HUES6 (cell line): ENCODE measurements at regions not wholly inside any gene's neighbourhood (a gene's known extent, or its start where the extent isn't known, plus 50 kb on each side); places are given as distances from the start of the nearest gene placed in this dataset.

Experiments
- H3K27ac ChIP-seq: 2 replicates; pipeline ENCODE4 v1.7.0; 2013; ENCODE audit warnings: low read depth, mild to moderate bottlenecking, low read length, inconsistent platforms
- H3K27me3 ChIP-seq: 2 replicates; pipeline ENCODE4 v1.6.1; 2013; ENCODE audit warnings: low read length; ENCODE audit not compliant: control insufficient read depth, insufficient read depth
- H3K36me3 ChIP-seq: 2 replicates; pipeline ENCODE4 v1.6.1; 2013; ENCODE audit warnings: low read length; ENCODE audit not compliant: control insufficient read depth, insufficient read depth
- H3K4me1 ChIP-seq: 2 replicates; pipeline ENCODE4 v1.6.1; 2013; ENCODE audit warnings: low read length; ENCODE audit not compliant: control insufficient read depth, insufficient read depth
- H3K4me3 ChIP-seq: 2 replicates; pipeline ENCODE4 v1.5.1; 2013; ENCODE audit warnings: low read depth, low read length
- H3K9ac ChIP-seq: one replicate; pipeline ENCODE4 v1.6.1; 2013; ENCODE audit warnings: mild to moderate bottlenecking, low read length
- H3K9me3 ChIP-seq: 2 replicates; pipeline ENCODE4 v1.6.1; 2013; ENCODE audit warnings: low read depth, low read length; ENCODE audit not compliant: control insufficient read depth, insufficient read depth

- Histone ChIP-seq H3K27me3 (no peaks in the 10 kb centered on the region), H3K4me1 (no peaks in the 10 kb centered on the region; the same call in 1 of the 2 replicates), H3K27ac (no peak overlapping the region), H3K4me3 (no peak overlapping the region), H3K9me3 (peaks cover 88% of the 10 kb centered on the region; the same call in 1 of the 2 replicates), H3K9ac (no peak overlapping the region), H3K36me3 (no peaks in the 10 kb centered on the region)
Measured at GRCh38 chr22:47629791-47630655, 867.6 kb downstream of the TBC1D22A start.

GRCh38 chr22:47629273-47629711, 866.8 kb downstream of the TBC1D22A start:
- Histone ChIP-seq H3K9ac (no peak overlapping the region), H3K27me3 (no peaks in the 10 kb centered on the region), H3K27ac (no peak overlapping the region), H3K4me1 (no peaks in the 10 kb centered on the region; the same call in 1 of the 2 replicates), H3K36me3 (no peaks in the 10 kb centered on the region), H3K9me3 (peaks cover 87% of the 10 kb centered on the region; the same call in 1 of the 2 replicates), H3K4me3 (no peak overlapping the region)

- no peak overlapping the region for H3K27ac ChIP-seq
- no peaks in the 10 kb centered on the region for H3K36me3 ChIP-seq
- H3K9ac ChIP-seq: no peak overlapping the region
- H3K4me3 ChIP-seq: no peak overlapping the region
- no peaks in the 10 kb centered on the region for H3K27me3 ChIP-seq
- no peaks in the 10 kb centered on the region; the same call in 1 of the 2 replicates for H3K4me1 ChIP-seq
- peaks cover 88% of the 10 kb centered on the region; the same call in 1 of the 2 replicates for H3K9me3 ChIP-seq
Measured at GRCh38 chr22:47628477-47629272, 866.2 kb downstream of the TBC1D22A start.

GRCh38 chr22:47627556-47628253, 865.3 kb downstream of the TBC1D22A start:
- Histone ChIP-seq H3K27ac (no peak overlapping the region), H3K9me3 (peaks cover 89% of the 10 kb centered on the region; the same call in 1 of the 2 replicates), H3K4me3 (no peak overlapping the region), H3K4me1 (no peaks in the 10 kb centered on the region; the same call in 1 of the 2 replicates), H3K27me3 (no peaks in the 10 kb centered on the region), H3K36me3 (no peaks in the 10 kb centered on the region), H3K9ac (no peak overlapping the region)

GRCh38 chr22:47626428-47627390, 864.3 kb downstream of the TBC1D22A start:
- H3K9ac ChIP-seq: no peak overlapping the region
- peaks cover 90% of the 10 kb centered on the region; the same call in 1 of the 2 replicates for H3K9me3 ChIP-seq
- H3K4me3 ChIP-seq: no peak overlapping the region
- no peaks in the 10 kb centered on the region for H3K27me3 ChIP-seq
- no peaks in the 10 kb centered on the region; the same call in 1 of the 2 replicates for H3K4me1 ChIP-seq
- no peaks in the 10 kb centered on the region for H3K36me3 ChIP-seq
- H3K27ac ChIP-seq: no peak overlapping the region

- Histone ChIP-seq H3K9ac (no peak overlapping the region), H3K4me3 (no peak overlapping the region), H3K36me3 (no peaks in the 10 kb centered on the region), H3K27ac (no peak overlapping the region), H3K27me3 (no peaks in the 10 kb centered on the region), H3K9me3 (peaks cover 85% of the 10 kb centered on the region; the same call in 1 of the 2 replicates), H3K4me1 (no peaks in the 10 kb centered on the region; the same call in 1 of the 2 replicates)
Measured at GRCh38 chr22:47625531-47626427, 863.3 kb downstream of the TBC1D22A start.

GRCh38 chr22:47625013-47625385, 862.5 kb downstream of the TBC1D22A start:
- H3K9ac ChIP-seq: no peak overlapping the region
- no peak overlapping the region for H3K27ac ChIP-seq
- no peaks in the 10 kb centered on the region for H3K36me3 ChIP-seq
- no peaks in the 10 kb centered on the region; the same call in 1 of the 2 replicates for H3K4me1 ChIP-seq
- H3K4me3 ChIP-seq: no peak overlapping the region
- H3K27me3 ChIP-seq: no peaks in the 10 kb centered on the region
- H3K9me3 ChIP-seq: peaks cover 80% of the 10 kb centered on the region; the same call in 1 of the 2 replicates

GRCh38 chr22:47624252-47625012, 862.0 kb downstream of the TBC1D22A start:
- Histone ChIP-seq H3K27ac (no peak overlapping the region), H3K4me1 (no peaks in the 10 kb centered on the region; the same call in 1 of the 2 replicates), H3K9me3 (peaks cover 79% of the 10 kb centered on the region; the same call in 1 of the 2 replicates), H3K27me3 (no peaks in the 10 kb centered on the region), H3K36me3 (no peaks in the 10 kb centered on the region), H3K9ac (no peak overlapping the region), H3K4me3 (no peak overlapping the region)

- Histone ChIP-seq H3K4me1 (no peaks in the 10 kb centered on the region; the same call in 1 of the 2 replicates), H3K27me3 (no peaks in the 10 kb centered on the region), H3K27ac (no peak overlapping the region), H3K9ac (no peak overlapping the region), H3K4me3 (no peak overlapping the region), H3K9me3 (peaks cover 76% of the 10 kb centered on the region; the same call in 1 of the 2 replicates), H3K36me3 (no peaks in the 10 kb centered on the region)
Measured at GRCh38 chr22:47623763-47624148, 861.3 kb downstream of the TBC1D22A start.
